SK-N-SH treated with all-trans-retinoic acid at 6 μM for 48 hours (cell line): ENCODE measurements at regions not wholly inside any gene's neighbourhood (a gene's known extent, or its start where the extent isn't known, plus 50 kb on each side); places are given as distances from the start of the nearest gene placed in this dataset.

ENCODE experiments used
- BACH2 ChIP-seq: fragments of 250-450 bp; sonication (Bioruptor Pico); IDR thresholded peaks from 2 replicates; pipeline ENCODE4 v1.9.0; 2021; ENCODE audit warnings: mild to moderate bottlenecking, borderline replicate concordance
- CSDC2 ChIP-seq: fragments of 250-450 bp; sonication (Bioruptor Pico); IDR thresholded peaks from 2 replicates; pipeline ENCODE4 v1.5.0; 2020; ENCODE audit warnings: mild to moderate bottlenecking, moderate library complexity
- CSRNP3 ChIP-seq: fragments of 250-450 bp; sonication (Bioruptor Pico); IDR thresholded peaks from 2 replicates; pipeline ENCODE4 v1.5.1; 2021; ENCODE audit warnings: mild to moderate bottlenecking, moderate library complexity
- GLIS3 ChIP-seq: fragments of 250-450 bp; sonication (Bioruptor Pico); IDR thresholded peaks from 2 replicates; pipeline ENCODE4 v1.5.0; 2020; ENCODE audit warnings: mild to moderate bottlenecking, moderate library complexity
- ISL1 ChIP-seq: fragments of 250-450 bp; sonication (Bioruptor Pico); IDR thresholded peaks from 2 replicates; pipeline ENCODE4 v2.1.2; 2022; ENCODE audit warnings: mild to moderate bottlenecking, moderate library complexity
- PPARA ChIP-seq: fragments of 250-450 bp; sonication (Bioruptor Pico); IDR thresholded peaks from 2 replicates; pipeline ENCODE4 v1.5.0; 2020; ENCODE audit warnings: mild to moderate bottlenecking, borderline replicate concordance
- RARB ChIP-seq: fragments of 250-450 bp; sonication (Bioruptor Pico); IDR thresholded peaks from 2 replicates; pipeline ENCODE4 v1.8.0; 2021; ENCODE audit warnings: mild to moderate bottlenecking, moderate library complexity
- SNAI2 ChIP-seq: fragments of 250-450 bp; sonication (Bioruptor Pico); IDR thresholded peaks from 2 replicates; pipeline ENCODE4 v1.5.0; 2020; ENCODE audit warnings: mild to moderate bottlenecking, moderate library complexity
- TOX ChIP-seq: fragments of 250-450 bp; sonication (Bioruptor Pico); IDR thresholded peaks from 2 replicates; pipeline ENCODE4 v1.8.0; 2021; ENCODE audit warnings: mild to moderate bottlenecking, moderate library complexity, borderline replicate concordance
- TSHZ2 ChIP-seq: fragments of 250-450 bp; sonication (Bioruptor Pico); IDR thresholded peaks from 2 replicates; pipeline ENCODE4 v1.5.0; 2020; ENCODE audit warnings: mild to moderate bottlenecking, moderate library complexity
- ZFP3 ChIP-seq: fragments of 250-450 bp; sonication (Bioruptor Pico); IDR thresholded peaks from 2 replicates; pipeline ENCODE4 v1.5.0; 2020; ENCODE audit warnings: mild to moderate bottlenecking, moderate library complexity
- ZNF70 ChIP-seq: fragments of 450-650 bp; formaldehyde crosslinking; IDR thresholded peaks from 2 replicates; pipeline ENCODE4 v1.5.0; 2020; ENCODE audit warnings: mild to moderate bottlenecking, moderate library complexity
- ZNF8 ChIP-seq: fragments of 450-650 bp; formaldehyde crosslinking; IDR thresholded peaks from 2 replicates; pipeline ENCODE4 v1.5.0; 2020; ENCODE audit warnings: mild to moderate bottlenecking, moderate library complexity

GRCh38 chr1:106995970-106996369 lies 60.5 kb upstream of the PRMT6 start:
- no peak for TF ChIP-seq SNAI2 (CRISPR knock-in tag)
- no peak for TF ChIP-seq TSHZ2 (CRISPR knock-in tag)
- no peak for TF ChIP-seq RARB (CRISPR knock-in tag)
- no peak for TF ChIP-seq GLIS3 (CRISPR knock-in tag)
- no peak for TF ChIP-seq ZFP3 (CRISPR knock-in tag)
- no peak for TF ChIP-seq ZNF70
- TF ChIP-seq ZNF8 (CRISPR knock-in tag), result no peak
- TF ChIP-seq CSRNP3 (CRISPR knock-in tag), result no peak
- no peak for TF ChIP-seq BACH2 (CRISPR knock-in tag)
- TF ChIP-seq PPARA (CRISPR knock-in tag), result no peak
- TF ChIP-seq TOX (CRISPR knock-in tag), result no peak
- TF ChIP-seq CSDC2 (CRISPR knock-in tag), result no peak
- no peak for TF ChIP-seq ISL1 (CRISPR knock-in tag)
